Uterus (tissue), 3 donors: ENCODE measurements at regions not wholly inside any gene's neighbourhood (a gene's known extent, or its start where the extent isn't known, plus 50 kb on each side); places are given as distances from the start of the nearest gene placed in this dataset.

ENCODE experiments used
- DNase-seq, 2 donors: peaks; one replicate each; pipeline ENCODE4 v3.0.0-alpha.2; 2019 to 2020
- H3K27ac ChIP-seq, 2 donors: fragments of 200-600 bp; sonication (generic); 1 replicate in 1 of 2; 2 replicates in 1 of 2; pipeline ENCODE4 v1.5.1; 2016 to 2018
- H3K27me3 ChIP-seq, 2 donors: fragments of 200-600 bp; sonication (generic); one replicate each; pipeline ENCODE4 v1.5.1; 2018 to 2019; ENCODE audit warnings: control low read depth in 1 of 2
- H3K36me3 ChIP-seq, 2 donors: fragments of 200-600 bp; sonication (generic); one replicate each; pipeline ENCODE4 v1.5.1; 2019; ENCODE audit warnings: control low read depth in 1 of 2
- H3K4me1 ChIP-seq, 2 donors: fragments of 200-600 bp; sonication (generic); one replicate each; pipeline ENCODE4 v1.5.1; 2018 to 2019; ENCODE audit warnings: control low read depth in 1 of 2
- H3K4me3 ChIP-seq, 2 donors: fragments of 200-600 bp; sonication (generic); 1 replicate in 1 of 2; 2 replicates in 1 of 2; pipeline ENCODE4 v1.5.1; 2018 to 2019; ENCODE audit warnings: mild to moderate bottlenecking in 1 of 2
- H3K9me3 ChIP-seq, 2 donors: fragments of 200-600 bp; sonication (generic); one replicate each; pipeline ENCODE4 v1.5.1; 2019; ENCODE audit warnings: control low read depth in 1 of 2
- POLR2A ChIP-seq, 2 donors: fragments of 450-650 bp; IDR thresholded peaks; one replicate each; pipeline ENCODE4 v1.6.1; 2016; ENCODE audit warnings: antibody characterized with exemption in 2 of 2, mild to moderate bottlenecking in 1 of 2, moderate library complexity in 1 of 2
- intact Hi-C: fragments of 100-400 bp; cut with DNase I; formaldehyde crosslinking; loops from one replicate; pipeline ENCODE4 v1.15.1; 2023; ENCODE audit warnings: low total_unique reads
- TF ChIP-seq, protein P1 (sequence below), 4 experiments: fragments of 200-600 bp in 2 of 4; fragments of 450-650 bp in 2 of 4; sonication (generic) in 2 of 4; IDR thresholded peaks; one replicate each; pipeline ENCODE4 v1.5.1; 2016 to 2019; ENCODE audit warnings: antibody characterized with exemption in 4 of 4, mild to moderate bottlenecking in 2 of 4, moderate library complexity in 1 of 4
- donor health status: DM: yes; HTN: yes; CAD: no.

DNA sequence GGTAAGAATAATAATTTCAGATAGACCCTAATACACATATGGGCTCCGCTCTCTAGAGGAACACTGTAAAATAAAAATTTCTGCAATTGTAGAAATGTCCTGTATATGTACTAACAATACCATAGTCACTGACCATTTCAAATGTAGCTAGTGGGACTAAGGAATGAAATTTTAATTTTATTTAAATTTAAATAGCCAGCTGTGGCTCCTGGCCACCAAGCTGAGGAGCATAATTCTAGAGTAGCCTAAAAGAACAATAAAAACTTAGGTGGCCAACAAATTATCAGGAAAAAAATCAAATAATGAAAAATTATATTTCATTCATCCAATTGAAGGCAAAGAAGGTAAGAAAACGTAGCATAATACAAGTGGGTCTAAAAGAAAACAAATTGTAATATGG is 240.9 kb upstream of the MIR17HG start:
- intact Hi-C loops: no loop called here
- H3K27me3 ChIP-seq: no peaks in the 10 kb centered on the region
- H3K36me3 ChIP-seq: no peaks in the 10 kb centered on the region
- H3K9me3 ChIP-seq: no peaks in the 10 kb centered on the region
- no peak for DNase-seq
- no peak overlapping the region for H3K27ac ChIP-seq
- TF ChIP-seq, protein P1, sequence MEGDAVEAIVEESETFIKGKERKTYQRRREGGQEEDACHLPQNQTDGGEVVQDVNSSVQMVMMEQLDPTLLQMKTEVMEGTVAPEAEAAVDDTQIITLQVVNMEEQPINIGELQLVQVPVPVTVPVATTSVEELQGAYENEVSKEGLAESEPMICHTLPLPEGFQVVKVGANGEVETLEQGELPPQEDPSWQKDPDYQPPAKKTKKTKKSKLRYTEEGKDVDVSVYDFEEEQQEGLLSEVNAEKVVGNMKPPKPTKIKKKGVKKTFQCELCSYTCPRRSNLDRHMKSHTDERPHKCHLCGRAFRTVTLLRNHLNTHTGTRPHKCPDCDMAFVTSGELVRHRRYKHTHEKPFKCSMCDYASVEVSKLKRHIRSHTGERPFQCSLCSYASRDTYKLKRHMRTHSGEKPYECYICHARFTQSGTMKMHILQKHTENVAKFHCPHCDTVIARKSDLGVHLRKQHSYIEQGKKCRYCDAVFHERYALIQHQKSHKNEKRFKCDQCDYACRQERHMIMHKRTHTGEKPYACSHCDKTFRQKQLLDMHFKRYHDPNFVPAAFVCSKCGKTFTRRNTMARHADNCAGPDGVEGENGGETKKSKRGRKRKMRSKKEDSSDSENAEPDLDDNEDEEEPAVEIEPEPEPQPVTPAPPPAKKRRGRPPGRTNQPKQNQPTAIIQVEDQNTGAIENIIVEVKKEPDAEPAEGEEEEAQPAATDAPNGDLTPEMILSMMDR (IDR thresholded peaks at IDR 0.05): no peak
- TF ChIP-seq POLR2A (IDR thresholded peaks at IDR 0.05): no peak
- no peaks in the 10 kb centered on the region for H3K4me1 ChIP-seq
- no peak overlapping the region for H3K4me3 ChIP-seq

DNA sequence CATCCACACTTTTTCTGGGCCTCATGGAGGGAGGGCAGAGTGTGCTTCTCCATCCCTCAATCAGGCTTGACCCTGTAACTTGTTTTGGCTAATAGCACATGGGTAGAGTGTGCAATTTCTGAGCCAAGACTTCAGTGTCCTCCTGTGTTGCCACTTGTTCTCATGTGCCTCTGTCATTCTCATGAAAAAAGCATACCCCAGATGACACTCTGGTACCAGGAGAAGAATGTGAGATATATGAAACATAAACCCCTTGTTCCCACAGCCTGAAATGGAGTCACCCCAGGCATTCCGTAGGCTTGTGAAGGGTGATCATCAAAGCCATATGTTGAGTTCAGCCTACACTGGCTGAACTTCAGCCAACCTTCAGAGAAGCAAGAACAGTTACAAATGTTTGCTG is 239.2 kb upstream of the MIR17HG start:
- Histone ChIP-seq H3K27ac (no peak overlapping the region), H3K9me3 (no peaks in the 10 kb centered on the region), H3K4me3 (no peak overlapping the region)

DNA sequence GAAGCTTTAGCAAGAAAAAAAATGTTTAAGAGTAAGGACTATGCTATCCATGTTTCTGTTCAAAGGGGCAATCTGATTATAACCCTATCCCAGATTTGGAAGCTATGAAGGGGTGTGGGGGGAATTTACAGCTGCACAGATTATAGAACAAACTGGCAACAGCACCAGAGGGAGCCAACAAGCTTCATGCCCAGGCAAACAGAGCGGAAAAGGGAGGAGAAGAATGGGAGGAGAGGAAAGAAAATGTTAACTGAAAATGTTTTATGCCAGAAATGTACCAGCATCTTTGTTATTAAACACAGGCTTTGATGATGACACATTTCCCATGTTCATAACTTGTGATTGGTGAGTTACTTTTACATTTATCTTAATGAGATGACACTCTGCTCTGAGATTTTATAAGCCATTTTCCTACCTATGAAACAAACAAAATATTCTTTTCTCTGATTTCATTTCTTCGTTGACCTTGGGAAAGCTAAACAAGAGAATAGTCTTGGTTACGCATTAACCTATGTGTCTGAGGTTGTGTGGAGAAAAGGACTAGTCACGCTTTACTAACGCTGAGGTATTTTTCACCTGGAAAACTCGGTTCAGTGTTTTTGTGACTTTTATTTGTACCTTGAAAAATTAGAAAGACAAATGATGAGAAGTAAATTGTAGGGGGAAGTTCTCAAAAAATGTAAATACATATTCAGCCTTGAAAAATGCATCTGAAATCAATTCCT is 235.8 kb upstream of the MIR17HG start:
- Histone ChIP-seq H3K27me3 (no peaks in the 10 kb centered on the region), H3K27ac (no peak overlapping the region), H3K36me3 (no peaks in the 10 kb centered on the region), H3K9me3 (no peaks in the 10 kb centered on the region), H3K4me1 (no peaks in the 10 kb centered on the region), H3K4me3 (no peak overlapping the region)
- intact Hi-C loops: no loop called here
- DNase-seq: no peak
- no peak for TF ChIP-seq POLR2A (IDR thresholded peaks at IDR 0.05)
- TF ChIP-seq, protein P1 (IDR thresholded peaks at IDR 0.05): no peak

More for the DNA sequence above, 239.2 kb upstream of the MIR17HG start:
- H3K36me3 ChIP-seq: no peaks in the 10 kb centered on the region
- DNase-seq: no peak
- TF ChIP-seq, protein P1 (IDR thresholded peaks at IDR 0.05): no peak
- no peak for TF ChIP-seq POLR2A (IDR thresholded peaks at IDR 0.05)
- no peaks in the 10 kb centered on the region for H3K27me3 ChIP-seq
- intact Hi-C loops: no loop called here
- no peaks in the 10 kb centered on the region for H3K4me1 ChIP-seq

- no peaks in the 10 kb centered on the region for H3K27me3 ChIP-seq
- intact Hi-C loops: no loop called here
- no peaks in the 10 kb centered on the region for H3K4me1 ChIP-seq
- DNase-seq: no peak
- no peaks in the 10 kb centered on the region for H3K9me3 ChIP-seq
- TF ChIP-seq POLR2A (IDR thresholded peaks at IDR 0.05): no peak
- TF ChIP-seq, protein P1 (IDR thresholded peaks at IDR 0.05): no peak
- no peak overlapping the region for H3K4me3 ChIP-seq
- H3K36me3 ChIP-seq: no peaks in the 10 kb centered on the region
- H3K27ac ChIP-seq: no peak overlapping the region
Observed at GRCh38 chr13:91112201-91112923, 235.1 kb upstream of the MIR17HG start.

- intact Hi-C loops: no loop called here
- Histone ChIP-seq H3K27me3 (no peaks in the 10 kb centered on the region), H3K27ac (no peak overlapping the region), H3K36me3 (no peaks in the 10 kb centered on the region), H3K4me3 (no peak overlapping the region), H3K9me3 (no peaks in the 10 kb centered on the region), H3K4me1 (no peaks in the 10 kb centered on the region)
- no peak for DNase-seq
- no peak for TF ChIP-seq POLR2A (IDR thresholded peaks at IDR 0.05)
- TF ChIP-seq, protein P1 (IDR thresholded peaks at IDR 0.05): no peak
Observed at GRCh38 chr13:91112924-91113277, 234.6 kb upstream of the MIR17HG start.
